HepG2 (cell line): ENCODE measurements at regions not wholly inside any gene's neighbourhood (a gene's known extent, or its start where the extent isn't known, plus 50 kb on each side); places are given as distances from the start of the nearest gene placed in this dataset.

Source experiments
- ATAC-seq: fragments of 200-7000 bp; cut with Tn5 transposase; 3 replicates; pipeline ENCODE4 v1.9.1; 2020; ENCODE audit warnings: mild to moderate bottlenecking, moderate library complexity
- BruUV-seq: library from RNA; stranded (reverse); fragments of 400-500 nt; replicated peaks from 2 replicates; lab custom pipeline; 2021; lab: Mats Ljungman, UMichigan
- CTCF ChIA-PET: fragments of 300-600 bp; formaldehyde crosslinking; extraction: SDS; loops from one replicate; lab custom pipeline; 2021; ENCODE audit warnings: low total read pairs, inconsistent platforms, low intra/inter-chr PET ratio; lab: Yijun Ruan, JAX
- POLR2A ChIA-PET: fragments of 350-600 bp; sonication (Branson Sonifier 250); formaldehyde crosslinking; loops from one replicate; lab custom pipeline; 2020; ENCODE audit warnings: antibody characterized with exemption, inconsistent platforms; lab: Yijun Ruan, JAX
- DNase-seq: peaks from one replicate; pipeline ENCODE4 v3.0.0-alpha.2; 2015; ENCODE audit warnings: low spot score
- FAIRE-seq: peaks from 3 replicates; lab custom pipeline; 2011; peaks lifted over from hg19 to GRCh38; lab: Jason Lieb, UNC
- H2AFZ ChIP-seq: one replicate; pipeline ENCODE4 v1.6.1; 2011; ENCODE audit warnings: low read length, inconsistent platforms
- H3K27ac ChIP-seq: fragments of 300-600 bp; 3 replicates; pipeline ENCODE4 v1.8.0; 2011; ENCODE audit warnings: mixed run types, mild to moderate bottlenecking, mixed read lengths, low read length, inconsistent platforms; ENCODE audit not compliant: insufficient read depth; ENCODE audit errors: extremely low read length
- H3K27me3 ChIP-seq, 2 experiments: fragments of 200-600 bp in 1 of 2; 2 replicates in 1 of 2; 3 replicates in 1 of 2; pipeline versions ENCODE4 v1.6.0 to v1.8.0; 2011; ENCODE audit warnings: low read length in 2 of 2, mild to moderate bottlenecking in 2 of 2, moderate library complexity in 2 of 2, inconsistent platforms in 1 of 2; ENCODE audit not compliant: insufficient read depth in 2 of 2, control insufficient read depth in 1 of 2
- H3K36me3 ChIP-seq, 2 experiments: fragments of 200-600 bp in 1 of 2; replicated peaks in 1 of 2; 2 replicates in 1 of 2; 3 replicates in 1 of 2; pipeline versions ENCODE4 v1.5.1 to v1.8.0; 2011; ENCODE audit warnings: low read length in 2 of 2, inconsistent platforms in 1 of 2; ENCODE audit not compliant: insufficient read depth in 2 of 2, control insufficient read depth in 1 of 2
- H3K4me1 ChIP-seq: 2 replicates; pipeline ENCODE4 v1.5.1; 2012; ENCODE audit warnings: low read length, inconsistent platforms; ENCODE audit not compliant: insufficient read depth
- H3K4me2 ChIP-seq: 2 replicates; pipeline ENCODE4 v1.6.0; 2011; ENCODE audit warnings: low read depth, low read length, inconsistent platforms
- H3K4me3 ChIP-seq, 3 experiments: fragments of 200-600 bp in 1 of 3; sonication (generic), shearing (Covaris generic) in 1 of 3; replicated peaks in 1 of 3; 2 replicates each; pipeline ENCODE4 v1.5.1; 2011 to 2016; ENCODE audit warnings: low read length in 3 of 3, inconsistent platforms in 2 of 3, low read depth in 2 of 3, mild to moderate bottlenecking in 2 of 3, control low read depth in 1 of 3, mixed read lengths in 1 of 3; ENCODE audit not compliant: insufficient read depth in 1 of 3
- H3K79me2 ChIP-seq: one replicate; pipeline ENCODE4 v1.6.1; 2011; ENCODE audit warnings: low read length, inconsistent platforms; ENCODE audit not compliant: insufficient read depth
- H3K9ac ChIP-seq: 2 replicates; pipeline ENCODE4 v1.6.0; 2011; ENCODE audit warnings: mild to moderate bottlenecking, low read depth, low read length, inconsistent platforms; ENCODE audit not compliant: insufficient read depth
- H3K9me3 ChIP-seq: 2 replicates; pipeline ENCODE4 v1.5.1; 2012; ENCODE audit warnings: mild to moderate bottlenecking, low read length
- H4K20me1 ChIP-seq: 2 replicates; pipeline ENCODE4 v1.6.0; 2011; ENCODE audit warnings: inconsistent platforms, mild to moderate bottlenecking, low read length, moderate library complexity; ENCODE audit not compliant: insufficient read depth
- JUN ChIP-seq: sonication (generic); formaldehyde crosslinking; IDR thresholded peaks from 2 replicates; pipeline ENCODE4 v1.4.0; 2020; ENCODE audit warnings: mild to moderate bottlenecking, missing genetic modification reagents
- KDM6A ChIP-seq: IDR thresholded peaks from 2 replicates; pipeline ENCODE4 v1.6.1; 2016; ENCODE audit warnings: low read depth
- NFE2L2 ChIP-seq: fragments of 150-350 bp; IDR thresholded peaks from 2 replicates; pipeline ENCODE4 v1.6.1; 2014; ENCODE audit warnings: low read length
- SRSF1 ChIP-seq: fragments of 200-400 bp; formaldehyde crosslinking; optimal IDR thresholded peaks from 2 replicates; pipeline ENCODE3; 2017; ENCODE audit warnings: mild to moderate bottlenecking, low read depth, low read length, moderate library complexity
- ZBTB8A ChIP-seq: sonication (generic); formaldehyde crosslinking; IDR thresholded peaks from 2 replicates; pipeline ENCODE4 v1.4.0; 2020; ENCODE audit warnings: mild to moderate bottlenecking, low read depth, missing genetic modification reagents, borderline replicate concordance
- ZNF121 ChIP-seq: sonication (generic); formaldehyde crosslinking; IDR thresholded peaks from 2 replicates; pipeline ENCODE4 v1.5.0; 2020; ENCODE audit warnings: mild to moderate bottlenecking, missing genetic modification reagents
- ZNF558 ChIP-seq: sonication (generic); formaldehyde crosslinking; IDR thresholded peaks from 2 replicates; pipeline ENCODE4 v1.9.0; 2022; ENCODE audit warnings: mild to moderate bottlenecking, missing genetic modification reagents, borderline replicate concordance
- ZSCAN21 ChIP-seq: sonication (generic); formaldehyde crosslinking; IDR thresholded peaks from 2 replicates; pipeline ENCODE4 v1.8.0; 2022; ENCODE audit warnings: mild to moderate bottlenecking, missing genetic modification reagents, moderate library complexity, borderline replicate concordance
- WGBS: methylation state at CpG from one replicate; pipeline ENCODE4 v1.1.6; 2017; ENCODE audit warnings: low lambda C conversion rate; 5-methylcytosine and 5-hydroxymethylcytosine counted together
- in situ Hi-C: cut with HindIII; loops from 2 replicates; pipeline ENCODE4 v1.10.0; 2017; ENCODE audit warnings: low pct_unique_long_range_greater_than_20kb; ENCODE audit not compliant: extremely low pct_ligation_motif_present
- intact Hi-C: fragments of 100-400 bp; cut with micrococcal nuclease; formaldehyde crosslinking; loops from one replicate; pipeline ENCODE4 v1.10.0; 2022; ENCODE audit not compliant: unreplicated experiment
- TF ChIP-seq, protein P1 (sequence below): sonication (generic); formaldehyde crosslinking; IDR thresholded peaks from 2 replicates; pipeline ENCODE4 v1.4.0; 2020; ENCODE audit warnings: mild to moderate bottlenecking, missing genetic modification reagents
- TF ChIP-seq, protein P2 (sequence below): sonication (generic); formaldehyde crosslinking; IDR thresholded peaks from 2 replicates; pipeline ENCODE4 v1.9.0; 2021; ENCODE audit warnings: missing genetic modification reagents, borderline replicate concordance

DNA sequence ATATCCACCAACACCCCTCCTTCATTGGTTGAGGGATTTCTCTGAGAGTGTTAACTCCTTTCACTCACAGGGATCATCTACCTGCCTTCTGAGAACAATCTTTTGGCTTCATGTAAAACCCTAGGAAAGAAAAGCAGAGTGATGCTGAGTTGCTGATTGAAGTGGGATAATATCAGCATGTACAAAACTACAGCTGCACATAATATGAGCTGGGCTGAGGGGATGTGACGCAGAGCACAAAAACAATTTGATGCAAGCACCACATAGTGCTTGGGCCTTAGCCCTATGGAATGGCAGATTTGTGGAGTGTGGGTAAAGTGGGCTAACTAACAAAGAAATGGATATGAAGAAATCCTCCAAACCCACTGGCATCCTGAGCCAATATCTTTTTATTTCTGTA, 267.6 kb upstream of the KCNH8 start:
- Histone ChIP-seq H3K4me1 (no peaks in the 10 kb centered on the region), H3K9me3 (no peaks in the 10 kb centered on the region), H3K27ac (no peak overlapping the region), H3K27me3 (no peaks in the 10 kb centered on the region), H4K20me1 (no peaks in the 10 kb centered on the region), H3K79me2 (no peaks in the 10 kb centered on the region), H3K4me3 (no peak overlapping the region), H3K36me3 (no peaks in the 10 kb centered on the region), H3K9ac (no peak overlapping the region), H3K4me2 (no peak overlapping the region), H2AFZ (no peak overlapping the region)
- ChIA-PET CTCF (no interaction called here), POLR2A (no interaction called here)
- in situ Hi-C loops, result no loop called here
- WGBS, result 0% methylated on average over 1 of the region's 1 CpG
- FAIRE-seq (no peak), DNase-seq (no peak), ATAC-seq (no peak)
- intact Hi-C loops, result no loop called here
- no TSS peak for BruUV-seq
- TF ChIP-seq KDM6A (CRISPR knock-in tag) (no peak), NFE2L2 (no peak), ZSCAN21 (CRISPR knock-in tag) (no peak), JUN (CRISPR knock-in tag) (no peak), ZBTB8A (CRISPR knock-in tag) (no peak), ZNF558 (CRISPR knock-in tag) (no peak), ZNF121 (CRISPR knock-in tag) (no peak), SRSF1 (no peak)
- TF ChIP-seq, protein P1, sequence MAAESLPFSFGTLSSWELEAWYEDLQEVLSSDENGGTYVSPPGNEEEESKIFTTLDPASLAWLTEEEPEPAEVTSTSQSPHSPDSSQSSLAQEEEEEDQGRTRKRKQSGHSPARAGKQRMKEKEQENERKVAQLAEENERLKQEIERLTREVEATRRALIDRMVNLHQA (CRISPR knock-in tag), result no peak
- TF ChIP-seq, protein P2, sequence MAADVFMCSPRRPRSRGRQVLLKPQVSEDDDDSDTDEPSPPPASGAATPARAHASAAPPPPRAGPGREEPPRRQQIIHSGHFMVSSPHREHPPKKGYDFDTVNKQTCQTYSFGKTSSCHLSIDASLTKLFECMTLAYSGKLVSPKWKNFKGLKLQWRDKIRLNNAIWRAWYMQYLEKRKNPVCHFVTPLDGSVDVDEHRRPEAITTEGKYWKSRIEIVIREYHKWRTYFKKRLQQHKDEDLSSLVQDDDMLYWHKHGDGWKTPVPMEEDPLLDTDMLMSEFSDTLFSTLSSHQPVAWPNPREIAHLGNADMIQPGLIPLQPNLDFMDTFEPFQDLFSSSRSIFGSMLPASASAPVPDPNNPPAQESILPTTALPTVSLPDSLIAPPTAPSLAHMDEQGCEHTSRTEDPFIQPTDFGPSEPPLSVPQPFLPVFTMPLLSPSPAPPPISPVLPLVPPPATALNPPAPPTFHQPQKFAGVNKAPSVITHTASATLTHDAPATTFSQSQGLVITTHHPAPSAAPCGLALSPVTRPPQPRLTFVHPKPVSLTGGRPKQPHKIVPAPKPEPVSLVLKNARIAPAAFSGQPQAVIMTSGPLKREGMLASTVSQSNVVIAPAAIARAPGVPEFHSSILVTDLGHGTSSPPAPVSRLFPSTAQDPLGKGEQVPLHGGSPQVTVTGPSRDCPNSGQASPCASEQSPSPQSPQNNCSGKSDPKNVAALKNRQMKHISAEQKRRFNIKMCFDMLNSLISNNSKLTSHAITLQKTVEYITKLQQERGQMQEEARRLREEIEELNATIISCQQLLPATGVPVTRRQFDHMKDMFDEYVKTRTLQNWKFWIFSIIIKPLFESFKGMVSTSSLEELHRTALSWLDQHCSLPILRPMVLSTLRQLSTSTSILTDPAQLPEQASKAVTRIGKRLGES, result no peak
